ENCODE measurements at regions not wholly inside any gene's neighbourhood (a gene's known extent, or its start where the extent isn't known, plus 50 kb on each side); places are given as distances from the start of the nearest gene placed in this dataset.

DNA sequence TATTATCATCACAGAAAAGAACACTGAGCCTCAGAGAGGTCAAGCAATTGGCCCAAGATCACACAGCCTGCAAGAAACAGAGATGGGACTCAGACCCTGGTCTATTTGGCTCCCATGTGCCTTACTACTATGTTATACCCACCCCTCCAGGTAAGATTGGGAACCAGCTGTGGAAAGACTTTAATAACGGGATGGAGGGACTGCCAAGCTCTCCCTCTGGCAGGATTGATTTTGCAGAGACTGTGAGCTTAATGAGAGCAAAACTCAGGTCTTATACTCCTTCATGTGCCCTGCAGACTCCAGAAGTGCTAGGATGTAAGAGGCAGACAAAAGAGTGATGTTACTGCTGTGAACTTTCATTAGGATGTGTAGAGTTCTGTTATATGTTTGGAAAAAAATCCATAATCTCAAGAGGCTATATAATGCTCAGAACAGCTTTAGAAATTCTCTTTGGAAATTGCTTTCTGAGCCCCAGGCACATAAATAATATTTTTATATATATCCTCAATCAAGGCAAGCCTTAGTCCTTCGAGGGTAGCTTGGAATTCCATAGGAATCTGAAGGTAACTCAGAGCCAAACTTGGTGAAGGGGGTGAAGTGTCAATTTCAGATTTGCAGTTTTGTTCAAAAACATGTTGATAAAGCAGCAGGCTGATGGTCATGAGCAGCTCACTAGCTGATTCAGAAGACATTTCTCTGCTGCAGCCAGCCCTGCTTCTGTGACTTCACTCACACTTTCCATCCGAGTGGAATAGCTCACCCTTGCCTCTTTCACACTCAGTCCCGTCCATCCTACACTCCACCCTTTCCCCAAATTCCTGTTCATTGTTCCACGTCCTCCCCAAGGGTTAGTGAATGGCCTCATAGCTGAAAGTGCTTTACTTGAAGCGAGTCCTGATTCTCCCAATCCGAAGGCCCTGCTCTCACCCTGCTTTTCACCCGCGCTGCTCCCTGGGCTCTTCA, 188.8 kb downstream of the SNX19 start:
- H3K4me1 ChIP-seq (ENCODE audit: control insufficient read depth in 1 of 2, extremely low read depth in 1 of 2, insufficient read depth in 2 of 2, low read length in 2 of 2) = no peaks in the 10 kb centered on the region
- H3K9me3 Mint-ChIP-seq = peaks cover 4 to 24% (median 14%) of the 10 kb centered on the region in 3 donors
- DNase-seq (no peak), ATAC-seq (replicated peaks in 1 of 4) (no peak)
- no peaks in the 10 kb centered on the region for H3K9me3 ChIP-seq
- H3K4me1 Mint-ChIP-seq = no peaks in the 10 kb centered on the region
- 78% methylated on average over 8 of the region's 9 CpGs for WGBS (ENCODE audit: insufficient coverage)
- H3K27ac ChIP-seq (ENCODE audit: low read length) = no peak overlapping the region
- H3K4me3 Mint-ChIP-seq = no peak overlapping the region
- ChIA-PET POLR2A (no interaction called here), CTCF (no interaction called here)
- H3K4me3 ChIP-seq (ENCODE audit: control insufficient read depth in 1 of 2, extremely low read depth in 1 of 2, low read length in 1 of 2) = no peak overlapping the region
- H3K36me3 ChIP-seq (ENCODE audit: control insufficient read depth in 2 of 2, extremely low read depth in 1 of 2, insufficient read depth in 1 of 2, low read length in 1 of 2) = no peaks in the 10 kb centered on the region
- no peaks in the 10 kb centered on the region for H3K36me3 Mint-ChIP-seq
- H3K27ac Mint-ChIP-seq = no peak overlapping the region
- H3K27me3 ChIP-seq (replicated peaks in 1 of 2; ENCODE audit: control insufficient read depth in 2 of 2, extremely low read depth in 1 of 2, insufficient read depth in 2 of 2, low read length in 1 of 2) = peaks cover 0 to 10% of the 10 kb centered on the region in 2 experiments
- H3K27me3 Mint-ChIP-seq = peaks cover 4 to 12% of the 10 kb centered on the region in 2 donors

DNA sequence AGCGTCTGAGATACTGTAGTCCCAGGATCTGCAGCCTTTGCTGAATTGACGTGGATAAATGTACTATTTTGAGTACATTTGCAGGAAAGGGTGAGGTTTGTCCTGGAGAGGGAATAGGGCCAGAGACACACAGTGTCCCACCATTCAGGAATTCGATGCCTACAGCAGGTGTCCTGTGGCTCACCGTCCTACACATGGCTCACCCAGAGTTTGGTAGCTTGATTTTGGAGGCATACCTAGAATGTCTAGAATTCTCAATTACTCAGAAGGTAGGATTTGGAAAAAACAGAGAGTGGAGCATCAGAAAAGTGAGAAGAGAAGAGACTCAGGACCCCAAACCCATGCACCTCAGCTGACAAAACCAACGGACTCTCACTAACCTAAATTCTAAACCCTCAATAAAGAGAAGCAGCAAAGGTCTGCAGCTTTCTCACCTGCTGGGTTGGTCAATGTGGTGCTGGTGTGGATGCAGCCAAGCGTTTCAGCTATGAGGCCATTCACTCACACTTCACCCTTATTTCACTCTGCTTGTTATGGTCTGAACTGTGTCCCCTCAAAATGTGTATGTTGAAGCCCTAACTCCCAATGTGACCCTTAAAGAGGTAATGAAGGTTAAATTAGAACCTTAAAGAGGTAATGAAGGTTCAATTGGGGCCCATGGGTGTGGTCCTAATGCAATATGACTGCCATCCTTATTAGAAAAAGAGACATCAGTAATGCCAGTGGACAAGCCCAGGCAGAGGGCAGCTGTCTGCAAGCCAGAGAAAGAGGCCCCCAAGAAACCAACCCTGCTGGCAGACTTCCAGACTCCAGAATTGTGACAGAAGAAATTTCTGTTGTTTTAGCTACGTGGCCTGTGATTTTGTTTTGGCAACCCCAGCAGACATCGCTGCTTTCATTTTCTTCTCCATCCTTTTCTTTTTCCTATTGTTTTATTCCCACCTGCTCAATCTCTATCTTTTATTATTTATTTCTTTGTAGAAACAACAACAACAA, 187.8 kb downstream of the SNX19 start:
- peaks cover 0 to 10% of the 10 kb centered on the region in 2 experiments for H3K27me3 ChIP-seq (replicated peaks in 1 of 2; ENCODE audit: control insufficient read depth in 2 of 2, extremely low read depth in 1 of 2, insufficient read depth in 2 of 2, low read length in 1 of 2)
- ChIA-PET CTCF (no interaction called here), POLR2A (no interaction called here)
- no peak overlapping the region for H3K4me3 Mint-ChIP-seq
- H3K36me3 Mint-ChIP-seq = no peaks in the 10 kb centered on the region
- no peak overlapping the region for H3K4me3 ChIP-seq (ENCODE audit: control insufficient read depth in 1 of 2, extremely low read depth in 1 of 2, low read length in 1 of 2)
- H3K4me1 Mint-ChIP-seq = no peaks in the 10 kb centered on the region
- H3K36me3 ChIP-seq (ENCODE audit: control insufficient read depth in 2 of 2, extremely low read depth in 1 of 2, insufficient read depth in 1 of 2, low read length in 1 of 2) = no peaks in the 10 kb centered on the region
- H3K27ac Mint-ChIP-seq = no peak overlapping the region
- 67% methylated on average over 3 of the region's 8 CpGs for WGBS (ENCODE audit: insufficient coverage)
- H3K9me3 ChIP-seq = no peaks in the 10 kb centered on the region
- H3K27me3 Mint-ChIP-seq = peaks cover 4 to 7% of the 10 kb centered on the region in 2 donors
- no peaks in the 10 kb centered on the region for H3K4me1 ChIP-seq (ENCODE audit: control insufficient read depth in 1 of 2, extremely low read depth in 1 of 2, insufficient read depth in 2 of 2, low read length in 2 of 2)
- no peak overlapping the region for H3K27ac ChIP-seq (ENCODE audit: low read length)
- no peak for DNase-seq
- ATAC-seq (replicated peaks in 1 of 4) = no peak
- peaks cover 4 to 28% (median 14%) of the 10 kb centered on the region in 3 donors for H3K9me3 Mint-ChIP-seq

- H3K27me3 ChIP-seq (replicated peaks in 1 of 2; ENCODE audit: control insufficient read depth in 2 of 2, extremely low read depth in 1 of 2, insufficient read depth in 2 of 2, low read length in 1 of 2) = peaks cover 0 to 8% of the 10 kb centered on the region in 2 experiments
- Mint-ChIP-seq H3K4me1 (no peaks in the 10 kb centered on the region), H3K27ac (no peak overlapping the region), H3K27me3 (peaks cover 4% of the 10 kb centered on the region in 2 donors), H3K4me3 (no peak overlapping the region), H3K36me3 (no peaks in the 10 kb centered on the region), H3K9me3 (peaks cover 4 to 31% (median 15%) of the 10 kb centered on the region in 3 donors)
- no peak overlapping the region for H3K4me3 ChIP-seq (ENCODE audit: control insufficient read depth in 1 of 2, extremely low read depth in 1 of 2, low read length in 1 of 2)
- POLR2A ChIA-PET = no interaction called here
- H3K9me3 ChIP-seq = no peaks in the 10 kb centered on the region
- no peaks in the 10 kb centered on the region for H3K36me3 ChIP-seq (ENCODE audit: control insufficient read depth in 2 of 2, extremely low read depth in 1 of 2, insufficient read depth in 1 of 2, low read length in 1 of 2)
- CTCF ChIA-PET = no interaction called here
- ATAC-seq (replicated peaks in 1 of 4) (no peak), DNase-seq (no peak)
- no peaks in the 10 kb centered on the region for H3K4me1 ChIP-seq (ENCODE audit: control insufficient read depth in 1 of 2, extremely low read depth in 1 of 2, insufficient read depth in 2 of 2, low read length in 2 of 2)
- H3K27ac ChIP-seq (ENCODE audit: low read length) = no peak overlapping the region
Measured at GRCh38 chr11:130729193-130729592, 187.1 kb downstream of the SNX19 start.

- ChIA-PET POLR2A (no interaction called here), CTCF (no interaction called here)
- no peaks in the 10 kb centered on the region for H3K9me3 ChIP-seq
- Mint-ChIP-seq H3K4me3 (no peak overlapping the region), H3K36me3 (no peaks in the 10 kb centered on the region), H3K27ac (no peak overlapping the region), H3K4me1 (no peaks in the 10 kb centered on the region), H3K27me3 (peaks cover 4 to 6% of the 10 kb centered on the region in 2 donors), H3K9me3 (peaks cover 4 to 37% (median 18%) of the 10 kb centered on the region in 3 donors)
- H3K27me3 ChIP-seq (replicated peaks in 1 of 2; ENCODE audit: control insufficient read depth in 2 of 2, extremely low read depth in 1 of 2, insufficient read depth in 2 of 2, low read length in 1 of 2) = peaks cover 0 to 8% of the 10 kb centered on the region in 2 experiments
- ATAC-seq (replicated peaks in 1 of 4) (no peak), DNase-seq (no peak)
- WGBS (ENCODE audit: insufficient coverage) = no CpG with 5 or more reads among the region's 4 CpGs
- H3K36me3 ChIP-seq (ENCODE audit: control insufficient read depth in 2 of 2, extremely low read depth in 1 of 2, insufficient read depth in 1 of 2, low read length in 1 of 2) = no peaks in the 10 kb centered on the region
- H3K4me1 ChIP-seq (ENCODE audit: control insufficient read depth in 1 of 2, extremely low read depth in 1 of 2, insufficient read depth in 2 of 2, low read length in 2 of 2) = no peaks in the 10 kb centered on the region
- H3K27ac ChIP-seq (ENCODE audit: low read length) = no peak overlapping the region
- no peak overlapping the region for H3K4me3 ChIP-seq (ENCODE audit: control insufficient read depth in 1 of 2, extremely low read depth in 1 of 2, low read length in 1 of 2)
Measured at GRCh38 chr11:130729678-130730300, 186.5 kb downstream of the SNX19 start.

GRCh38 chr11:130731401-130731800, 184.9 kb downstream of the SNX19 start:
- Histone ChIP-seq H3K9me3 (no peaks in the 10 kb centered on the region), H3K27me3 (replicated peaks in 1 of 2; ENCODE audit: control insufficient read depth in 2 of 2, extremely low read depth in 1 of 2, insufficient read depth in 2 of 2, low read length in 1 of 2) (peaks cover 0 to 3% of the 10 kb centered on the region in 2 experiments), H3K4me3 (ENCODE audit: control insufficient read depth in 1 of 2, extremely low read depth in 1 of 2, low read length in 1 of 2) (no peak overlapping the region), H3K36me3 (ENCODE audit: control insufficient read depth in 2 of 2, extremely low read depth in 1 of 2, insufficient read depth in 1 of 2, low read length in 1 of 2) (no peaks in the 10 kb centered on the region), H3K27ac (ENCODE audit: low read length) (no peak overlapping the region), H3K4me1 (ENCODE audit: control insufficient read depth in 1 of 2, extremely low read depth in 1 of 2, insufficient read depth in 2 of 2, low read length in 2 of 2) (no peaks in the 10 kb centered on the region)
- POLR2A ChIA-PET = no interaction called here
- H3K9me3 Mint-ChIP-seq = peaks cover 10 to 43% (median 23%) of the 10 kb centered on the region in 3 donors
- no peak overlapping the region for H3K4me3 Mint-ChIP-seq
- H3K27me3 Mint-ChIP-seq = peaks cover 3 to 6% of the 10 kb centered on the region in 2 donors
- CTCF ChIA-PET = no interaction called here
- H3K4me1 Mint-ChIP-seq = no peaks in the 10 kb centered on the region
- H3K27ac Mint-ChIP-seq = no peak overlapping the region
- H3K36me3 Mint-ChIP-seq = no peaks in the 10 kb centered on the region
- DNase-seq (no peak), ATAC-seq (replicated peaks in 1 of 4) (no peak)
- 73% methylated on average over 1 of the region's 5 CpGs for WGBS (ENCODE audit: insufficient coverage)

DNA sequence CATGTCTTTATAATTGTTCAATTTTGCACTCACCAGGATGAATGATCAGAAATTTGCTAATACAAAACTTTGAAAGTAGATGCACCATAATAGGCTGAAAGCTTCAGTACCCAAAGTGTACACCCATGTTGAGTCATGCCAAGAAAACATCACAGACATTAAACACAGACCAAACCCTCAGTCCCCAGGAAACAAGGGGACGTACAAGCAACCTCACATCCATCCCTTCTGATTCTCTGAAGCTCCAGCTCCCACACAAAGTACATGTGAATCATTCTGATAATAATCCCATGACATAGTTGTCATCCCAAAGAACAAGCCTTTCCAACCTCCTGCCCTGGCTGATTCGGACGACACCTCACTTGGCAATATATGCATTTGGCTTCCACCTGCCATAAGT, 183.8 kb downstream of the SNX19 start:
- Mint-ChIP-seq H3K4me3 (no peak overlapping the region), H3K27me3 (peaks cover 3 to 8% of the 10 kb centered on the region in 2 donors), H3K36me3 (no peaks in the 10 kb centered on the region), H3K27ac (no peak overlapping the region), H3K9me3 (peaks cover 15 to 43% (median 23%) of the 10 kb centered on the region in 3 donors), H3K4me1 (peaks cover 3 to 4% (median 3%) of the 10 kb centered on the region in 3 donors)
- ChIA-PET CTCF (no interaction called here), POLR2A (no interaction called here)
- no peaks in the 10 kb centered on the region for H3K27me3 ChIP-seq (replicated peaks in 1 of 2; ENCODE audit: control insufficient read depth in 2 of 2, extremely low read depth in 1 of 2, insufficient read depth in 2 of 2, low read length in 1 of 2)
- no peaks in the 10 kb centered on the region for H3K36me3 ChIP-seq (ENCODE audit: control insufficient read depth in 2 of 2, extremely low read depth in 1 of 2, insufficient read depth in 1 of 2, low read length in 1 of 2)
- DNase-seq (no peak), ATAC-seq (replicated peaks in 1 of 4) (no peak)
- 87% methylated on average over 3 of the region's 3 CpGs for WGBS (ENCODE audit: insufficient coverage)
- peaks cover 0 to under 1% of the 10 kb centered on the region in 2 experiments for H3K4me1 ChIP-seq (ENCODE audit: control insufficient read depth in 1 of 2, extremely low read depth in 1 of 2, insufficient read depth in 2 of 2, low read length in 2 of 2)
- no peaks in the 10 kb centered on the region for H3K9me3 ChIP-seq
- no peak overlapping the region for H3K27ac ChIP-seq (ENCODE audit: low read length)
- no peak overlapping the region for H3K4me3 ChIP-seq (ENCODE audit: control insufficient read depth in 1 of 2, extremely low read depth in 1 of 2, low read length in 1 of 2)
